GM23248 (cell line): ENCODE measurements at regions not wholly inside any gene's neighbourhood (a gene's known extent, or its start where the extent isn't known, plus 50 kb on each side); places are given as distances from the start of the nearest gene placed in this dataset.
"Not testable (repeated sequence)": the region's sequence is repeated elsewhere in the genome, so short reads cannot be mapped to it uniquely, and the experiment has no call there.

Source experiments
- DNase-seq: peaks from one replicate; pipeline ENCODE4 v3.0.0-alpha.2; 2015
- H2AFZ ChIP-seq: fragments of 200-600 bp; sonication (generic); 2 replicates; pipeline ENCODE4 v1.6.1; 2016; ENCODE audit warnings: antibody characterized with exemption
- H3F3A ChIP-seq: fragments of 200-600 bp; sonication (generic); 2 replicates; pipeline ENCODE4 v1.6.1; 2016; ENCODE audit warnings: mild to moderate bottlenecking, antibody characterized with exemption, mixed run types; ENCODE audit not compliant: insufficient read depth
- H3K27ac ChIP-seq: fragments of 200-600 bp; sonication (generic); 2 replicates; pipeline ENCODE4 v1.5.1; 2016; ENCODE audit warnings: mild to moderate bottlenecking
- H3K27me3 ChIP-seq: fragments of 200-600 bp; sonication (generic); replicated peaks from 2 replicates; pipeline ENCODE4 v1.6.1; 2016; ENCODE audit warnings: mild to moderate bottlenecking; ENCODE audit not compliant: insufficient read depth
- H3K36me3 ChIP-seq: fragments of 200-600 bp; sonication (generic); 2 replicates; pipeline ENCODE4 v1.6.1; 2016; ENCODE audit warnings: low read depth, mild to moderate bottlenecking
- H3K4me1 ChIP-seq: fragments of 200-600 bp; sonication (generic); 2 replicates; pipeline ENCODE4 v1.6.1; 2016; ENCODE audit warnings: mild to moderate bottlenecking; ENCODE audit not compliant: insufficient read depth
- H3K4me2 ChIP-seq: fragments of 200-600 bp; sonication (generic); one replicate; pipeline ENCODE4 v1.6.1; 2016; ENCODE audit warnings: mild to moderate bottlenecking; ENCODE audit not compliant: unreplicated experiment
- H3K4me3 ChIP-seq: fragments of 200-600 bp; sonication (generic); 2 replicates; pipeline ENCODE4 v1.5.1; 2016; ENCODE audit warnings: mild to moderate bottlenecking
- H3K79me2 ChIP-seq: fragments of 200-600 bp; sonication (generic); 2 replicates; pipeline ENCODE4 v1.6.1; 2016; ENCODE audit warnings: mild to moderate bottlenecking; ENCODE audit not compliant: insufficient read depth
- H3K9ac ChIP-seq: fragments of 200-600 bp; sonication (generic); 2 replicates; pipeline ENCODE4 v1.6.1; 2016; ENCODE audit warnings: mild to moderate bottlenecking
- H3K9me2 ChIP-seq: fragments of 200-600 bp; sonication (generic); 2 replicates; pipeline ENCODE4 v1.6.1; 2016; ENCODE audit warnings: mixed run types, mild to moderate bottlenecking, moderate library complexity; ENCODE audit not compliant: insufficient read depth
- H3K9me3 ChIP-seq: fragments of 200-600 bp; sonication (generic); one replicate; pipeline ENCODE4 v1.6.1; 2017; ENCODE audit warnings: low read depth
- H4K20me1 ChIP-seq: fragments of 200-600 bp; sonication (generic); 2 replicates; pipeline ENCODE4 v1.6.0; 2016; ENCODE audit not compliant: insufficient read depth
- EZH2 ChIP-seq: fragments of 200-600 bp; sonication (generic); IDR thresholded peaks from 2 replicates; pipeline ENCODE4 v1.6.1; 2018; ENCODE audit warnings: antibody characterized with exemption, mild to moderate bottlenecking; ENCODE audit not compliant: insufficient read depth, poor library complexity, severe bottlenecking
- EZH2phosphoT487 ChIP-seq: fragments of 200-600 bp; sonication (generic); IDR thresholded peaks from 2 replicates; pipeline ENCODE4 v1.6.1; 2018; ENCODE audit warnings: antibody characterized with exemption, moderate library complexity, mild to moderate bottlenecking, low read depth; ENCODE audit not compliant: insufficient read depth
- WGBS, 2 experiments: methylation state at CpG; one replicate each; pipeline ENCODE4 v1.1.6; 2015 to 2017; ENCODE audit warnings: low lambda C conversion rate in 2 of 2, low coverage in 1 of 2; ENCODE audit errors: missing lambda C conversion rate in 2 of 2; 5-methylcytosine and 5-hydroxymethylcytosine counted together
- in situ Hi-C: fragments of 300-500 bp; cut with MboI; formaldehyde crosslinking; loops from 2 replicates; pipeline ENCODE4 v1.15.0; 2020

- TF ChIP-seq EZH2 (no peak), EZH2phosphoT487 (no peak)
- Histone ChIP-seq H3K4me2 (no peak overlapping the region), H3K9me2 (no peaks in the 10 kb centered on the region), H2AFZ (no peak overlapping the region), H3F3A (no peaks in the 10 kb centered on the region), H3K79me2 (no peaks in the 10 kb centered on the region), H3K4me3 (no peak overlapping the region), H3K36me3 (no peaks in the 10 kb centered on the region), H3K27me3 (no peaks in the 10 kb centered on the region), H4K20me1 (no peaks in the 10 kb centered on the region), H3K9me3 (no peaks in the 10 kb centered on the region), H3K4me1 (no peaks in the 10 kb centered on the region), H3K27ac (no peak overlapping the region), H3K9ac (no peak overlapping the region)
- no peak for DNase-seq
- in situ Hi-C loops = no loop called here
- 88 to 92% methylated on average over 1 of the region's 1 CpG for WGBS, 2 experiments
Measured at GRCh38 chr6:112971651-112972050, 624.5 kb downstream of the RFPL4B start.

GRCh38 chr6:112974931-112975330 is 627.8 kb downstream of the RFPL4B start:
- H3K27ac ChIP-seq, H3K9me3 ChIP-seq, H3K9me2 ChIP-seq, H4K20me1 ChIP-seq, H2AFZ ChIP-seq, in situ Hi-C loops, H3K36me3 ChIP-seq, DNase-seq, H3K27me3 ChIP-seq, H3K9ac ChIP-seq, H3K4me1 ChIP-seq, H3K4me3 ChIP-seq, H3K79me2 ChIP-seq, H3F3A ChIP-seq, H3K4me2 ChIP-seq: not testable (repeated sequence)
- 79 to 82% methylated on average over 4 of the region's 4 CpGs for WGBS, 2 experiments

GRCh38 chr6:112976579-112976978 is 629.4 kb downstream of the RFPL4B start:
- H3K9ac ChIP-seq, H2AFZ ChIP-seq, H3K4me3 ChIP-seq, H4K20me1 ChIP-seq, H3K9me3 ChIP-seq, H3K27ac ChIP-seq, H3K27me3 ChIP-seq, in situ Hi-C loops, H3K79me2 ChIP-seq, H3F3A ChIP-seq, DNase-seq, H3K9me2 ChIP-seq, H3K4me1 ChIP-seq, H3K4me2 ChIP-seq, H3K36me3 ChIP-seq: not testable (repeated sequence)

- H3K4me1 ChIP-seq = peaks cover 14% of the 10 kb centered on the region; the same call in 1 of the 2 replicates
- in situ Hi-C loops = no loop called here
- no peaks in the 10 kb centered on the region for H3K79me2 ChIP-seq
- H3K9ac ChIP-seq = no peak overlapping the region
- peak overlapping the region; percentile 38 for H3K4me2 ChIP-seq
- no peak overlapping the region for H3K27ac ChIP-seq
- no peak overlapping the region for H3K4me3 ChIP-seq
- 18 to 25% methylated on average over 5 of the region's 5 CpGs for WGBS, 2 experiments
- no peaks in the 10 kb centered on the region for H4K20me1 ChIP-seq
- H3F3A ChIP-seq = no peaks in the 10 kb centered on the region
- TF ChIP-seq EZH2 (no peak), EZH2phosphoT487 (no peak)
- 0 out of 2 replicates have a peak overlapping the region, but pooled peaks have one; percentile 8 for H2AFZ ChIP-seq
- no peaks in the 10 kb centered on the region for H3K9me2 ChIP-seq
- peak; percentile 34 for DNase-seq
- no peaks in the 10 kb centered on the region for H3K9me3 ChIP-seq
- H3K36me3 ChIP-seq = no peaks in the 10 kb centered on the region
- H3K27me3 ChIP-seq = no peaks in the 10 kb centered on the region
Measured at GRCh38 chr6:112979830-112980229, 632.7 kb downstream of the RFPL4B start.

GRCh38 chr6:112980676-112981075 is 633.5 kb downstream of the RFPL4B start:
- Histone ChIP-seq H3K4me2 (no peak overlapping the region), H3K27me3 (no peaks in the 10 kb centered on the region), H3K79me2 (no peaks in the 10 kb centered on the region), H3K36me3 (no peaks in the 10 kb centered on the region), H3K9ac (no peak overlapping the region), H3K9me3 (no peaks in the 10 kb centered on the region), H4K20me1 (no peaks in the 10 kb centered on the region), H2AFZ (no peak overlapping the region), H3K9me2 (no peaks in the 10 kb centered on the region), H3F3A (no peaks in the 10 kb centered on the region), H3K27ac (no peak overlapping the region), H3K4me3 (no peak overlapping the region), H3K4me1 (peaks cover 14% of the 10 kb centered on the region; the same call in 1 of the 2 replicates)
- 96 to 100% methylated on average over 3 of the region's 3 CpGs for WGBS, 2 experiments
- in situ Hi-C loops = no loop called here
- no peak for DNase-seq
- no peak for TF ChIP-seq EZH2phosphoT487
- TF ChIP-seq EZH2 = no peak
